Glomerular endothelial cell (primary cell): ENCODE measurements at regions not wholly inside any gene's neighbourhood (a gene's known extent, or its start where the extent isn't known, plus 50 kb on each side); places are given as distances from the start of the nearest gene placed in this dataset.

Source experiments
- DNase-seq: peaks from one replicate; pipeline ENCODE4 v3.0.0-alpha.2; 2011; ENCODE audit warnings: low read depth, low spot score; ENCODE audit errors: extremely low read depth

DNA sequence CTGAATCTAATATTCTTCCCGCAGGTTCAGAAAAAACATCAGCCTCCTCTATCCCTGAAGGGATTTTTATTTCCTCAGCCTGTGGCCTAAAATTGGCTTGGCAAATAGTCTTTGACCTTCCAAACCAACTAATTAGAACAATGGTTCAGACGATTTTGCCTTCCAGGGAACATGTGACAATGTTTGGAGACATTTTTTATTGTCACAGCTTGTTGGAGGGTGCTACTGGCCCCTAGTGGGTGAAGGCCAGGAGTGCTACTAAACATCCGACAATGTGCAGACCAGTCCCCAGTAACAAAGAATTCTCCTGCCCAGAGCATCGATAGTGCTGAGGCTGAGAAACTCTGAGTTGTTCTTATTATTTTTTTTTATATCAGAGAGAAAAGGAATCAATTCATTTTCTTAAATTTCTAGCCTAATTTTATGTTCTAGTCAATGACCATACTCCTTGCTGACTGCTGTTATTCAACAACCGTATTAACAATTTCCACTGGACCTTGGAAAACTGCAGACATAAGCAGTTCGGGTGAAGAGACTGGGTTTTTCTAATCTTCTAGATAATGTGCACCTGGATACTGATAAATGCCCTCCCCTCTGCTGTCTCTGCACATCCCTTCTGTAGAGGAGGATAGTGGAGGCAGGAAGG is 280.7 kb downstream of the LMX1A start:
- no peak for DNase-seq

GRCh38 chr1:165073185-165074007 is 283.1 kb downstream of the LMX1A start:
- DNase-seq: peak; percentile 10

DNA sequence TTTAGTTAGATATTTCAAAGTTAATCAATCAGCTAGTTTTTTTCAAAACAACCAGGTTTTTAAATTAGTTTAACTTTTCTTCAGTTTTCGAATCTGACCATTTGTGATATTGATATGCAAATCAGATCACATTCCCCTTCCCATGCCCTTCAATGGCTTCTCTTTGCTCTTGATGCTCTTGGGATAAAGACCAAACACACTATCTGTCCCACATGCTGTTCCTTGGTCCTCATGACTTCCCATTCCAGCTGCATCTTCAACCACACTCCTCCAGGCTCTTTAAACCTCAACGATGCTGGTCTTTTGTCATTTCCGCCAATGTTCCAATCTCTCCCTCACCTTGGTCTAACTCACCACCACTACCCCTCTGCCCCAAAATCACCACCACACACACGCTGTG is 285.8 kb downstream of the LMX1A start:
- DNase-seq: no peak

DNA sequence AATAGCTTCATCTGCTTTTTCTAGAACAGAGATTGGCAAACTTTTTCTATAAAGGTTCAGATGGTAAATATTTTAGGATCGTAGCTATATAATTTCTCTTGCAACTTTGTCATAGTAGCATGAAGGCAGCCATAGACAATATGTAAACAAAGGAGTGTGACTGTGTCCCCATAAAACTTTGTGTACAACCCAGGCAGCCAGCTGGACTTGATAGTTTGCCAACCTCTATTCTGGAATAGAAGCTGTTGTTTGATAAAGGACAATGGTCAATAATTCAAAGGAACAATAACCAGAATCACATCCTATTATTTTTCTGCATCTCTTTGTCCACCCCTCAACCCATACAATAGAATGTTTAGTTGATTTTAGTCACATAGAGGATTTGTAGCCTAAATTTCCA is 286.7 kb downstream of the LMX1A start:
- DNase-seq: no peak

DNA sequence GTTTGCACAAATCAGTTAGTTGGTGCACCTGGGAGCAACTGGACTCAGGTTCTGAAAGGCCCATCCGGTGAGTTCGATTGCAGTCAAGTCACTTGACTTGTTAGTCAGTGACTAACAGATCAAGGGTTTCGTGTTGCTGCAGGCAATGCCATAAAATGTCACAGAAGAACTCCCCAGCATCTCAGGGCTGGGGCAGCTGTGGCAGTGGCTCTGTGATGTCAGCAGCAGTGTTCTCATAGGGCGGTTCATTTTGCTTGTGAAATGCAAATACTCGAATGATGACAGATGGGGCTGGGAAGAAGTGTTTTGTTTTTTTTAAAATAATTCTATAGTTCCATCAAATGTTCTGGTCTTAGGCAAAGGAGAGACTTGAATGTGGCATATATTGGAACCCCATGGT is 287.8 kb downstream of the LMX1A start:
- no peak for DNase-seq

- no peak for DNase-seq
These were observed 288.7 kb downstream of the LMX1A start for GRCh38 chr1:165067829-165068228.

- no peak for DNase-seq
These were observed 293.1 kb downstream of the LMX1A start for GRCh38 chr1:165063181-165063965.

- DNase-seq: no peak
These were observed 294.2 kb downstream of the LMX1A start for GRCh38 chr1:165062346-165062745.

GRCh38 chr1:165060285-165060793 is 296.2 kb downstream of the LMX1A start:
- DNase-seq: no peak

DNA sequence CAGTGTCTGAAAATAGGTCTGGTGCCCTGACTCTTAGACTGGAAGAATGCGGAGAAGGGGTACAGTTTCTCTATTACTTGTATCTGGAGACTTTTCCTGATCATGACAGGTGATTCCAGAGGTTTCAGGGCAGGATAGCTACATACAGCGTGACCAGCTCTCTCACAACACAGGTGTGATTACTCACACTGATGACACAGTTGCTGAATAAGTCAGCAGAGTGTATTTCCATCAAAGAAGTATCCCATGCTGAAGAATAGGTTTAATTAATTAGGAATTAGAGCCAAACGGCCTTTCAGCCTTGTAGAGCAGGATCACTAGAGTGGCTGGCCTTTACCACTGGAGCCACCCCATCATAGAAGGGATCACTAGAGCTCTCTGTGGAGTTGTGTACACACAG is 298.6 kb downstream of the LMX1A start:
- no peak for DNase-seq

GRCh38 chr1:165056914-165057313 is 299.6 kb downstream of the LMX1A start:
- no peak for DNase-seq

- DNase-seq: no peak
These were observed 300.9 kb downstream of the LMX1A start for GRCh38 chr1:165055581-165055980.

DNA sequence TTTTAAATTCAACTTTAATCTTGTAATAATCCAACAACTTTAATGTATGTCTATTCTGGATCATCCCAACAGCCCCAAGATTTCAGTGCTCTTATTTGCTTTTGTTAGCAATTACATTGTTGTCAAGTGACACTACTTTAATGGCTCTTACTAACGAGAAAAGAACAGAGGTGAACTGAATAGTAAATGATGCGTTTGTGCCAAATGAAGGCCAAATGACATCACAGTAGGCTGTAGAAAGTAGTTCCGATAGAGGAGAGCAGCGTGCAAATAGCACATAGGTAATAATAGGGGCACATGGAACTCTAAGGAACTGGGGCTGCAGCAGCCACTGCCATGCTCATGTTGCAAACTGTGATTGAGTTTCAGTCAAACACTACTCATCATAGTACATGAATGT is 301.9 kb downstream of the LMX1A start:
- DNase-seq: no peak

GRCh38 chr1:165053351-165053750 is 303.2 kb downstream of the LMX1A start:
- DNase-seq: no peak

- DNase-seq: no peak
These were observed 303.6 kb downstream of the LMX1A start for GRCh38 chr1:165052936-165053335.

DNA sequence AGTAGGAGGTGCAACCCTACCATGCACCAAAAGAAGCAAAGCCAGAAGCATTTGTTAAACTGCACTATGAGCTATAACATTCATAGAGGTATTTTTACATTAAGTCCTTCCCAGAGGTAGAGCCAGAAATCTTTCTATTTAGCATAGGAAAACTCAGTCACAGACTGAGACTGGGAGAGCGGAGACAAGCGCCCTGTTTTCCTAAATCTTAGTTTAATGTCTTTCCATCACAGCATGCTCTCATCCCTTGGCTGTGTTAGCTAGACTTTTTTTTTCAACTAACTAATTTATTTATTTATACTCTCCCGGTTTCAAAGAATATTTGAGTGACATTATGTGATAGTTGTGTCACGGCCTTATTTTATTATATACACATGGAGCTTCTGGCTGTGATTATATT is 304.1 kb downstream of the LMX1A start:
- no peak for DNase-seq

DNA sequence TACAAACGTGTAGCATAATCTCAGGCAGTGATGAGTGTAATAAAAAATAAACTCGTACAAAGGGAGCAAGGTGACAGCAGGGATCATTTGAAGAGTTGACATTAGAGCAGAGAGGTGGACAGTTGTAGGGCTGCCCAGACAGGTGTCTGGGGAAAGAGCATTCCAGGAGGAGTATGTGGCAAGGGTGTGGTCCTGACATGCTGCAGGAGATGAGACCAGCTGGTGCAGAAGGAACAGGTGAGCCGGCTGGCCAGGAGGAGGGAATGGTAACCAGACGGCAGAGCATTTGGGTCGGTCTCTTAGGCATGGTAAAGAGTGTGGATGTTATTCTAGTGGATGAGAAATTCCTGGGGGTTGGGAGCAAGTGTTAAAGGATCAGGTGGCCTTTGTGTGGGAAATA is 306.3 kb downstream of the LMX1A start:
- DNase-seq: no peak

- DNase-seq: no peak
These were observed 308.5 kb downstream of the LMX1A start for GRCh38 chr1:165047994-165048393.

DNA sequence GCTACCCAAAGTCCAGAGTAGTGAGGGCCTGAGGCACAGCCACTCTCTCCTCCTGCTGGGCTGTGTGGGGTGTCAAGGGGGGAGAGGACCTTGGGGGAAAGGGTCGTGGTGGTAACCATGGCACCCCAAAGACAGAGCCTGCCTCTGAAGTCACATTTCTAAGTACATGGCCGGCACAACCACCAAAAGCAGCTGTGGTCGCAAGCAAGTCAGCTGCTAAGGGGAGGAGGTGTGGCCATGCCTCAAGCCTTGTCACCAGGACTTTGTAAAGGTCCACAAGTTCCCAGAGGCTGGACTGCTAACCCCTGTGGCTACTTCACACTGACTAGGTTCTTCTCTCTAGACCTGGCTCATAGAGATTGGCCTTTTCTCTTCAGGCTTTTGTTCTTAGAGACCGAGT is 310.6 kb downstream of the LMX1A start:
- DNase-seq: no peak

- no peak for DNase-seq
These were observed 315.9 kb downstream of the LMX1A start for GRCh38 chr1:165040641-165041040.

GRCh38 chr1:165039996-165040395 is 316.5 kb downstream of the LMX1A start:
- no peak for DNase-seq
